H9 (cell line): ENCODE measurements at regions not wholly inside any gene's neighbourhood (a gene's known extent, or its start where the extent isn't known, plus 50 kb on each side); places are given as distances from the start of the nearest gene placed in this dataset.
A peak's percentile ranks its signal among the peaks of the same experiment; 100 is the strongest.

Experiments
- DNase-seq: peaks from one replicate; pipeline ENCODE4 v3.0.0-alpha.2; 2017
- H2AFZ ChIP-seq: one replicate; pipeline ENCODE4 v1.6.1; 2013; ENCODE audit warnings: mild to moderate bottlenecking, low read length, control low read depth, moderate library complexity
- H2AK5ac ChIP-seq: 2 replicates; pipeline ENCODE4 v1.6.1; 2013; ENCODE audit warnings: low read length, control low read depth, mixed read lengths; ENCODE audit not compliant: insufficient read length
- H2BK120ac ChIP-seq: one replicate; pipeline ENCODE4 v1.6.1; 2013; ENCODE audit warnings: low read depth, mild to moderate bottlenecking, low read length, control low read depth, inconsistent platforms; ENCODE audit not compliant: poor library complexity, severe bottlenecking
- H2BK12ac ChIP-seq: 2 replicates; pipeline ENCODE4 v1.6.1; 2013; ENCODE audit warnings: low read length, control low read depth, mixed read lengths, low read depth; ENCODE audit not compliant: insufficient read length
- H2BK15ac ChIP-seq: 2 replicates; pipeline ENCODE4 v1.6.1; 2013; ENCODE audit warnings: low read depth, low read length, control low read depth
- H2BK20ac ChIP-seq: one replicate; pipeline ENCODE4 v1.6.1; 2013; ENCODE audit warnings: low read depth, mild to moderate bottlenecking, low read length, control low read depth, inconsistent platforms; ENCODE audit not compliant: poor library complexity, severe bottlenecking
- H2BK5ac ChIP-seq: 2 replicates; pipeline ENCODE4 v1.6.1; 2013; ENCODE audit warnings: low read length, control low read depth, mixed read lengths; ENCODE audit not compliant: insufficient read length
- H3K14ac ChIP-seq: 2 replicates; pipeline ENCODE4 v1.6.1; 2013; ENCODE audit warnings: low read length, control low read depth; ENCODE audit not compliant: insufficient read depth
- H3K18ac ChIP-seq: 2 replicates; pipeline ENCODE4 v1.6.1; 2013; ENCODE audit warnings: low read depth, mild to moderate bottlenecking, mixed read lengths, low read length, control low read depth; ENCODE audit not compliant: insufficient read length
- H3K23ac ChIP-seq: 2 replicates; pipeline ENCODE4 v1.6.1; 2013; ENCODE audit warnings: low read length, control low read depth, mixed read lengths, low read depth; ENCODE audit not compliant: insufficient read length
- H3K23me2 ChIP-seq: 2 replicates; pipeline ENCODE4 v1.6.1; 2013; ENCODE audit warnings: low read depth, mild to moderate bottlenecking, mixed read lengths, low read length, control low read depth; ENCODE audit not compliant: insufficient read length, poor library complexity, severe bottlenecking
- H3K27ac ChIP-seq: 2 replicates; pipeline ENCODE4 v1.5.1; 2013; ENCODE audit warnings: low read length, control low read depth, mixed read lengths, low read depth; ENCODE audit not compliant: insufficient read length
- H3K27me3 ChIP-seq: 2 replicates; pipeline ENCODE4 v1.6.1; 2013; ENCODE audit warnings: low read length, control low read depth, inconsistent platforms; ENCODE audit not compliant: insufficient read depth
- H3K4ac ChIP-seq: 2 replicates; pipeline ENCODE4 v1.6.1; 2013; ENCODE audit warnings: low read depth, mild to moderate bottlenecking, control low read depth, inconsistent platforms, low read length, moderate library complexity
- H3K4me1 ChIP-seq: 2 replicates; pipeline ENCODE4 v1.6.1; 2013; ENCODE audit warnings: low read length, control low read depth, inconsistent platforms; ENCODE audit not compliant: insufficient read depth
- H3K4me2 ChIP-seq: 2 replicates; pipeline ENCODE4 v1.6.1; 2013; ENCODE audit warnings: low read length, control low read depth, mixed read lengths; ENCODE audit not compliant: insufficient read length, insufficient read depth
- H3K56ac ChIP-seq: 2 replicates; pipeline ENCODE4 v1.6.1; 2013; ENCODE audit warnings: low read depth, mild to moderate bottlenecking, mixed read lengths, low read length, control low read depth; ENCODE audit not compliant: insufficient read length
- H3K79me1 ChIP-seq: 2 replicates; pipeline ENCODE4 v1.6.1; 2013; ENCODE audit warnings: low read depth, mild to moderate bottlenecking, moderate library complexity, low read length, control low read depth, inconsistent platforms; ENCODE audit not compliant: insufficient read depth, poor library complexity, severe bottlenecking
- H3K79me2 ChIP-seq: 2 replicates; pipeline ENCODE4 v1.6.1; 2013; ENCODE audit warnings: low read length, control low read depth, inconsistent platforms; ENCODE audit not compliant: insufficient read depth
- H3K9ac ChIP-seq: 2 replicates; pipeline ENCODE4 v1.6.1; 2013; ENCODE audit warnings: low read length, control low read depth, mixed read lengths; ENCODE audit not compliant: insufficient read length; ENCODE audit errors: extremely low read depth
- H3K9me3 ChIP-seq: one replicate; pipeline ENCODE4 v1.6.1; 2013; ENCODE audit warnings: low read depth, low read length, inconsistent platforms; ENCODE audit not compliant: control insufficient read depth
- H3T11ph ChIP-seq: one replicate; pipeline ENCODE4 v1.6.1; 2013; ENCODE audit warnings: mild to moderate bottlenecking, low read length, control low read depth, inconsistent platforms
- H4K20me1 ChIP-seq: one replicate; pipeline ENCODE4 v1.6.1; 2013; ENCODE audit not compliant: control insufficient read depth, insufficient read length, insufficient read depth
- H4K5ac ChIP-seq: 2 replicates; pipeline ENCODE4 v1.6.1; 2013; ENCODE audit warnings: low read depth, mild to moderate bottlenecking, mixed read lengths, low read length, control low read depth; ENCODE audit not compliant: insufficient read length
- H4K8ac ChIP-seq: replicated peaks from 2 replicates; pipeline ENCODE4 v1.6.1; 2013; ENCODE audit warnings: low read length, control low read depth, mixed read lengths, low read depth; ENCODE audit not compliant: insufficient read length
- H4K91ac ChIP-seq: 2 replicates; pipeline ENCODE4 v1.6.1; 2013; ENCODE audit warnings: low read depth, mild to moderate bottlenecking, moderate library complexity, mixed read lengths, low read length, control low read depth; ENCODE audit not compliant: insufficient read length
- H3K27ac Mint-ChIP-seq, 3 experiments: 2 replicates in 2 of 3; 3 replicates in 1 of 3; pipeline ENCODE4 v1.8.0; 2020 to 2021; ENCODE audit warnings: mixed read lengths in 3 of 3, mild to moderate bottlenecking in 1 of 3, moderate library complexity in 1 of 3
- H3K27me3 Mint-ChIP-seq: 2 replicates; pipeline ENCODE4 v1.8.0; 2021; ENCODE audit warnings: low read depth, mild to moderate bottlenecking, moderate library complexity, mixed read lengths
- H3K36me3 Mint-ChIP-seq, 3 experiments: 2 replicates in 2 of 3; 3 replicates in 1 of 3; pipeline ENCODE4 v1.8.0; 2020 to 2021; ENCODE audit warnings: low read depth in 3 of 3, mixed read lengths in 3 of 3; ENCODE audit not compliant: insufficient read depth in 1 of 3
- H3K4me1 Mint-ChIP-seq, 2 experiments: 2 replicates each; pipeline ENCODE4 v1.8.0; 2020; ENCODE audit warnings: mixed read lengths in 2 of 2
- H3K4me3 Mint-ChIP-seq, 2 experiments: 2 replicates in 1 of 2; 3 replicates in 1 of 2; pipeline ENCODE4 v1.8.0; 2020 to 2021; ENCODE audit warnings: mild to moderate bottlenecking in 2 of 2, mixed read lengths in 2 of 2, moderate library complexity in 1 of 2
- H3K9me3 Mint-ChIP-seq, 2 experiments: 2 replicates in 1 of 2; 3 replicates in 1 of 2; pipeline ENCODE4 v1.8.0; 2020; ENCODE audit warnings: mild to moderate bottlenecking in 2 of 2, mixed read lengths in 2 of 2, moderate library complexity in 1 of 2
- CTCF ChIP-seq: fragments of 200-600 bp; sonication (generic); conservative IDR thresholded peaks from 3 replicates; pipeline ENCODE4 v1.8.0; 2021; ENCODE audit warnings: antibody characterized with exemption, mild to moderate bottlenecking
- WGBS: extraction: QIAGEN DNeasy Blood & Tissue Kit; methylation state at CpG from one replicate; pipeline ENCODE4 v1.1.7; 2013; ENCODE audit warnings: missing lambda C conversion rate, low lambda C conversion rate, mixed read lengths; ENCODE audit not compliant: insufficient read length; ENCODE audit errors: extremely low coverage; 5-methylcytosine and 5-hydroxymethylcytosine counted together

GRCh38 chr9:130763331-130764171 lies 70.0 kb downstream of the EXOSC2 start:
- H4K20me1 ChIP-seq: no peaks in the 10 kb centered on the region
- H3K79me2 ChIP-seq: peaks cover 1% of the 10 kb centered on the region; the same call in 1 of the 2 replicates
- H3K23me2 ChIP-seq: no peaks in the 10 kb centered on the region
- no peaks in the 10 kb centered on the region for H3K27me3 ChIP-seq
- H3K18ac ChIP-seq: peak overlapping the region; percentile 53
- no peak overlapping the region for H2BK120ac ChIP-seq
- H2BK15ac ChIP-seq: no peak overlapping the region
- H4K91ac ChIP-seq: peak overlapping the region; percentile 62
- H2BK12ac ChIP-seq: no peak overlapping the region
- no peaks in the 10 kb centered on the region; a peak in 1 of 7 replicates for H3K36me3 Mint-ChIP-seq
- H3K9me3 Mint-ChIP-seq: no peaks in the 10 kb centered on the region
- no peak overlapping the region for H3K23ac ChIP-seq
- peak overlapping the region; percentile 50 to 88 (median 58); a peak in 6 of 7 replicates for H3K27ac Mint-ChIP-seq
- no peak overlapping the region for H2AK5ac ChIP-seq
- no peak for DNase-seq
- no peak overlapping the region for H3K9ac ChIP-seq
- no peaks in the 10 kb centered on the region for H3K9me3 ChIP-seq
- H3K4me1 Mint-ChIP-seq: peaks cover 44 to 48% of the 10 kb centered on the region in 2 experiments
- no peak overlapping the region for H3K4me2 ChIP-seq
- H3K4me1 ChIP-seq: no peaks in the 10 kb centered on the region; the same call in 1 of the 2 replicates
- H3K27ac ChIP-seq: no peak overlapping the region
- TF ChIP-seq CTCF: no peak
- H3K4ac ChIP-seq: no peak overlapping the region
- no peak overlapping the region for H4K5ac ChIP-seq
- no peak overlapping the region for H2BK20ac ChIP-seq
- no peak overlapping the region for H2BK5ac ChIP-seq
- no peak overlapping the region for H3K56ac ChIP-seq
- H3K27me3 Mint-ChIP-seq: no peaks in the 10 kb centered on the region
- H4K8ac ChIP-seq: no peak overlapping the region
- H3T11ph ChIP-seq: no peak overlapping the region
- H3K14ac ChIP-seq: no peak overlapping the region; the same call in 1 of the 2 replicates
- H2AFZ ChIP-seq: no peak overlapping the region
- WGBS: no CpG with 5 or more reads among the region's 12 CpGs
- H3K79me1 ChIP-seq: no peaks in the 10 kb centered on the region
- H3K4me3 Mint-ChIP-seq: no peak overlapping the region
